Esophagus muscularis mucosa (tissue), 4 donors: ENCODE measurements at regions not wholly inside any gene's neighbourhood (a gene's known extent, or its start where the extent isn't known, plus 50 kb on each side); places are given as distances from the start of the nearest gene placed in this dataset.

Source experiments
- DNase-seq: peaks from one replicate; pipeline ENCODE4 v3.0.0-alpha.2; 2017; ENCODE audit errors: extremely low spot score
- H3K27ac ChIP-seq, 4 donors: fragments of 200-600 bp; sonication (generic); replicated peaks in 1 of 4; 1 replicate in 3 of 4; 2 replicates in 1 of 4; pipeline ENCODE4 v1.5.1; 2016 to 2019; ENCODE audit warnings: mild to moderate bottlenecking in 1 of 4
- H3K27me3 ChIP-seq, 4 donors: fragments of 200-600 bp; sonication (generic); one replicate each; pipeline versions ENCODE4 v1.5.1 to v1.6.0; 2016 to 2019
- H3K36me3 ChIP-seq, 4 donors: fragments of 200-600 bp; sonication (generic); one replicate each; pipeline ENCODE4 v1.5.1; 2016 to 2019
- H3K4me1 ChIP-seq, 4 donors: fragments of 200-600 bp; sonication (generic); one replicate each; pipeline ENCODE4 v1.5.1; 2016 to 2019
- H3K4me3 ChIP-seq, 4 donors: fragments of 200-600 bp; sonication (generic); 1 replicate in 2 of 4; 2 replicates in 2 of 4; pipeline ENCODE4 v1.5.1; 2016 to 2019; ENCODE audit warnings: mild to moderate bottlenecking in 4 of 4, moderate library complexity in 1 of 4
- H3K9me3 ChIP-seq, 4 donors: fragments of 200-600 bp; sonication (generic); 1 replicate in 3 of 4; 2 replicates in 1 of 4; pipeline ENCODE4 v1.5.1; 2016 to 2019
- EP300 ChIP-seq: sonication (generic); formaldehyde crosslinking; IDR thresholded peaks from one replicate; pipeline ENCODE4 v1.6.1; 2017; ENCODE audit warnings: antibody characterized with exemption
- POLR2A ChIP-seq: fragments of 450-650 bp; IDR thresholded peaks from one replicate; pipeline ENCODE4 v1.6.1; 2017; ENCODE audit warnings: antibody characterized with exemption, moderate library complexity, mild to moderate bottlenecking, low read depth
- POLR2AphosphoS5 ChIP-seq, 2 donors: sonication (generic); formaldehyde crosslinking; IDR thresholded peaks; one replicate each; pipeline ENCODE4 v1.6.1; 2017; ENCODE audit warnings: antibody characterized with exemption in 2 of 2
- WGBS: methylation state at CpG from one replicate; pipeline ENCODE4 v1.1.5; 2018; 5-methylcytosine and 5-hydroxymethylcytosine counted together
- intact Hi-C: fragments of 100-400 bp; cut with DNase I; formaldehyde crosslinking; loops from one replicate; pipeline ENCODE4 v1.15.1; 2023
- TF ChIP-seq, protein P1 (sequence below), 3 experiments: fragments of 200-600 bp in 2 of 3; fragments of 450-650 bp in 1 of 3; sonication (generic) in 2 of 3; IDR thresholded peaks; one replicate each; pipeline ENCODE4 v1.5.1; 2017 to 2019; ENCODE audit warnings: antibody characterized with exemption in 3 of 3, mild to moderate bottlenecking in 2 of 3, moderate library complexity in 1 of 3

- whole genome bisulfite sequencing = 83% methylated on average over 4 of the region's 4 CpGs
Observed at GRCh38 chr18:47510831-47511230, 259.4 kb upstream of the SKOR2 start.

GRCh38 chr18:47507651-47508050 is 256.2 kb upstream of the SKOR2 start:
- no peaks in the 10 kb centered on the region for H3K9me3 ChIP-seq
- no peak for DNase-seq
- 82% methylated on average over 3 of the region's 3 CpGs for WGBS
- TF ChIP-seq POLR2AphosphoS5 (IDR thresholded peaks at IDR 0.05) (no peak), POLR2A (no peak), EP300 (no peak)
- TF ChIP-seq, protein P1, sequence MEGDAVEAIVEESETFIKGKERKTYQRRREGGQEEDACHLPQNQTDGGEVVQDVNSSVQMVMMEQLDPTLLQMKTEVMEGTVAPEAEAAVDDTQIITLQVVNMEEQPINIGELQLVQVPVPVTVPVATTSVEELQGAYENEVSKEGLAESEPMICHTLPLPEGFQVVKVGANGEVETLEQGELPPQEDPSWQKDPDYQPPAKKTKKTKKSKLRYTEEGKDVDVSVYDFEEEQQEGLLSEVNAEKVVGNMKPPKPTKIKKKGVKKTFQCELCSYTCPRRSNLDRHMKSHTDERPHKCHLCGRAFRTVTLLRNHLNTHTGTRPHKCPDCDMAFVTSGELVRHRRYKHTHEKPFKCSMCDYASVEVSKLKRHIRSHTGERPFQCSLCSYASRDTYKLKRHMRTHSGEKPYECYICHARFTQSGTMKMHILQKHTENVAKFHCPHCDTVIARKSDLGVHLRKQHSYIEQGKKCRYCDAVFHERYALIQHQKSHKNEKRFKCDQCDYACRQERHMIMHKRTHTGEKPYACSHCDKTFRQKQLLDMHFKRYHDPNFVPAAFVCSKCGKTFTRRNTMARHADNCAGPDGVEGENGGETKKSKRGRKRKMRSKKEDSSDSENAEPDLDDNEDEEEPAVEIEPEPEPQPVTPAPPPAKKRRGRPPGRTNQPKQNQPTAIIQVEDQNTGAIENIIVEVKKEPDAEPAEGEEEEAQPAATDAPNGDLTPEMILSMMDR (IDR thresholded peaks at IDR 0.05) = no peak
- intact Hi-C loops = no loop called here
- no peak overlapping the region for H3K27ac ChIP-seq
- H3K4me1 ChIP-seq = no peaks in the 10 kb centered on the region
- no peak overlapping the region for H3K4me3 ChIP-seq
- no peaks in the 10 kb centered on the region for H3K27me3 ChIP-seq
- H3K36me3 ChIP-seq = no peaks in the 10 kb centered on the region

More at GRCh38 chr18:47510831-47511230, 259.4 kb upstream of the SKOR2 start:
- no peak for TF ChIP-seq POLR2A
- Histone ChIP-seq H3K9me3 (no peaks in the 10 kb centered on the region), H3K27me3 (no peaks in the 10 kb centered on the region), H3K4me1 (no peaks in the 10 kb centered on the region), H3K4me3 (no peak overlapping the region), H3K36me3 (no peaks in the 10 kb centered on the region), H3K27ac (no peak overlapping the region)
- intact Hi-C loops = no loop called here
- peak; percentile 55 for DNase-seq

DNA sequence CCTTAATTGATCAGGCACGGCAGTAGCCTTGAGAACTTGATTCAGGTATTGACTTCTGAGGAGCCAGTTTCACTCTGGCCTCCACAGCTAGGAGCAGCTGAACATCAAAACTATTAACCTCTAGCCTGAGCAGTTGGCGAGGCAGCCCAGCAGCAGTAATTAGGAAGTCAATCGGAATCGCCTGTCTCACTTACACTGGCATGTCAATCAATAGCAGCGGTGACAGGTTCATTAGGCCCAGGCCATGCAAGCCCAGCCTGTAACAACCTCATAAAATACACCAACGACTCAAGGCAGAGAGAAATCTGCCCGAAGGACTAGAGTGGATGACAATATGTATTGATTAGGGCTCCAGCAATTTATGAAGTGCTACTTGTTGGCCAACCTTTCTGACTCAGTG is 255.4 kb upstream of the SKOR2 start:
- 84% methylated on average over 7 of the region's 7 CpGs for WGBS
- H3K27me3 ChIP-seq = no peaks in the 10 kb centered on the region
- no peak for DNase-seq
- no peaks in the 10 kb centered on the region for H3K9me3 ChIP-seq
- no peak overlapping the region for H3K27ac ChIP-seq
- intact Hi-C loops = no loop called here
- H3K4me1 ChIP-seq = no peaks in the 10 kb centered on the region
- H3K4me3 ChIP-seq = no peak overlapping the region
- no peaks in the 10 kb centered on the region for H3K36me3 ChIP-seq
- no peak for TF ChIP-seq EP300
- no peak for TF ChIP-seq POLR2AphosphoS5 (IDR thresholded peaks at IDR 0.05)
- TF ChIP-seq, protein P1 (IDR thresholded peaks at IDR 0.05) = no peak
- no peak for TF ChIP-seq POLR2A

DNA sequence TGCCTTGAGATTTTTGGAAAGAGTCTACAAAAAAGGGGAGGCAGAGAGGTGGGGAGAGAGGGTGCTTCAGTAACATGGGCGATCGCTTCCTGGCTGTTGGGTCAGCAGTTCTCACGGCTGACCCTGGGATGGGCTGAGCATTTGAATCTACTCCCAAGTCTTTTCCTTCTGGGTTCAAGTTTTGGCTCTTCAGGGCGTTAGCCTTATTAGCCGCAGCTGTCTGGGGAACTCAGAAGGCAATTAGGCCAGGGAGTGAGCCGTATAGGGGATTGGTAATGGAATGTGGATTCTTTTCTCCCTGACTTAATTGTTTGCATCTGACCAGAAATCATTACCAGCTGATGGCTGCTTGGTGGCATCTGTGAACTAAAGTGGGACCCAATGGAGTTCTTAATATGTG is 250.5 kb upstream of the SKOR2 start:
- Histone ChIP-seq H3K36me3 (no peaks in the 10 kb centered on the region), H3K4me1 (no peaks in the 10 kb centered on the region), H3K9me3 (no peaks in the 10 kb centered on the region), H3K4me3 (no peak overlapping the region), H3K27ac (no peak overlapping the region), H3K27me3 (peaks cover 0 to 10% (median 0%) of the 10 kb centered on the region in 4 donors)
- WGBS = 60% methylated on average over 6 of the region's 6 CpGs
- no peak for TF ChIP-seq POLR2AphosphoS5 (IDR thresholded peaks at IDR 0.05)
- TF ChIP-seq, protein P1 (IDR thresholded peaks at IDR 0.05) = no peak
- no peak for TF ChIP-seq EP300
- no peak for TF ChIP-seq POLR2A
- no peak for DNase-seq
- intact Hi-C loops = no loop called here

DNA sequence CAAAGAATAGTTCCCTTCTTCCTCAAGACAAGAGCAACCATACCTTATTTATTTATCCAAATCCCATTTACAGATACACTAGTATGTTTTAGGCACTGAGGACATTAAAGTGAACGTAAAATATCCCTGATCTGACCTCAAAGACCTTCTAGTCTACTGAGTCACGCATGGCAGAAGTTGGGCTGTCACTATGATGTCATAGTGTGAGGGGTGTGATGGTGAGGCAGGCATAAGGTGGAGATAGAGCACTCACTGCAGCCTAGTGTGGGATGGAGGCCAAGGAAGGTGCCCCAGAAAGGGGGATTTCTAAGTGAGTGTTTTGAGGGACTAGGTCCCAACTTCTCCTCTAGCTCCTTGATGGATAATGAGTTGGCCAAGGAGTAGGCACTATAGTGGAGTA is 249.5 kb upstream of the SKOR2 start:
- no peak for DNase-seq
- whole genome bisulfite sequencing = 50% methylated on average over 2 of the region's 2 CpGs
- H3K36me3 ChIP-seq = no peaks in the 10 kb centered on the region
- peaks cover 0 to 10% (median 0%) of the 10 kb centered on the region in 4 donors for H3K27me3 ChIP-seq
- no peak overlapping the region for H3K27ac ChIP-seq
- H3K4me1 ChIP-seq = no peaks in the 10 kb centered on the region
- no peaks in the 10 kb centered on the region for H3K9me3 ChIP-seq
- TF ChIP-seq EP300 = no peak
- TF ChIP-seq, protein P1 (IDR thresholded peaks at IDR 0.05) = no peak
- TF ChIP-seq POLR2A = no peak
- no peak for TF ChIP-seq POLR2AphosphoS5 (IDR thresholded peaks at IDR 0.05)
- H3K4me3 ChIP-seq = no peak overlapping the region
- intact Hi-C loops = no loop called here
